MCF 10A (cell line): ENCODE measurements at regions not wholly inside any gene's neighbourhood (a gene's known extent, or its start where the extent isn't known, plus 50 kb on each side); places are given as distances from the start of the nearest gene placed in this dataset.

Source experiments
- BruUV-seq: library from RNA; stranded (reverse); fragments of 400-500 nt; replicated peaks from 2 replicates; lab custom pipeline; 2021; lab: Mats Ljungman, UMichigan
- CTCF ChIA-PET: fragments of 300-600 bp; sonication (Branson Sonifier 250); formaldehyde crosslinking; extraction: SDS; loops from one replicate; lab custom pipeline; 2021; ENCODE audit warnings: antibody characterized with exemption, inconsistent platforms; lab: Yijun Ruan, JAX
- POLR2A ChIA-PET: fragments of 300-600, 350-650 bp; sonication (Branson Sonifier 250); formaldehyde crosslinking; extraction: SDS; loops from one replicate; lab custom pipeline; 2020; ENCODE audit warnings: antibody characterized with exemption, inconsistent platforms; lab: Yijun Ruan, JAX
- DNase-seq: peaks from one replicate; pipeline ENCODE4 v3.0.0-alpha.2; 2018; ENCODE audit not compliant: unreplicated experiment
- H3K27ac Mint-ChIP-seq: one replicate; pipeline ENCODE4 v1.8.0; 2022; ENCODE audit warnings: mild to moderate bottlenecking, low read depth, mixed read lengths; ENCODE audit not compliant: unreplicated experiment
- H3K27me3 Mint-ChIP-seq: one replicate; pipeline ENCODE4 v1.8.0; 2022; ENCODE audit warnings: mixed read lengths; ENCODE audit not compliant: insufficient read depth, unreplicated experiment
- H3K36me3 Mint-ChIP-seq: one replicate; pipeline ENCODE4 v1.8.0; 2022; ENCODE audit warnings: mild to moderate bottlenecking, moderate library complexity, mixed read lengths; ENCODE audit not compliant: insufficient read depth, unreplicated experiment
- H3K4me1 Mint-ChIP-seq: one replicate; pipeline ENCODE4 v1.8.0; 2022; ENCODE audit warnings: mixed read lengths; ENCODE audit not compliant: insufficient read depth, unreplicated experiment
- H3K4me3 Mint-ChIP-seq: one replicate; pipeline ENCODE4 v1.8.0; 2022; ENCODE audit warnings: mild to moderate bottlenecking, moderate library complexity, mixed read lengths; ENCODE audit not compliant: unreplicated experiment
- H3K9me3 Mint-ChIP-seq: one replicate; pipeline ENCODE4 v1.8.0; 2022; ENCODE audit warnings: mixed read lengths; ENCODE audit not compliant: unreplicated experiment
- CTCF ChIP-seq: fragments of 200-600 bp; IDR thresholded peaks from one replicate; pipeline ENCODE4 v1.8.0; 2022; ENCODE audit warnings: antibody characterized with exemption, mild to moderate bottlenecking; ENCODE audit not compliant: unreplicated experiment
- intact Hi-C: fragments of 100-400 bp; cut with micrococcal nuclease; formaldehyde crosslinking; loops from 2 replicates; pipeline ENCODE4 v1.14.1; 2022

GRCh38 chr4:140271553-140271952, 101.9 kb upstream of the SCOC start:
- POLR2A ChIA-PET, result no interaction called here
- intact Hi-C loops, result no loop called here
- H3K36me3 Mint-ChIP-seq, result no peaks in the 10 kb centered on the region
- peaks cover 5% of the 10 kb centered on the region for H3K4me1 Mint-ChIP-seq
- CTCF ChIA-PET, result interaction anchor here (0.6 to 1.0 kb wide), 5 partner anchors 11 to 543 kb away, joined by 3 to 4 read pairs (median 3); no protein-coding TSS in a partner anchor
- BruUV-seq, result no TSS peak
- no peak for DNase-seq
- H3K27ac Mint-ChIP-seq, result no peak overlapping the region
- H3K27me3 Mint-ChIP-seq, result no peaks in the 10 kb centered on the region
- no peak overlapping the region for H3K4me3 Mint-ChIP-seq
- H3K9me3 Mint-ChIP-seq, result no peaks in the 10 kb centered on the region
- no peak for TF ChIP-seq CTCF

- Mint-ChIP-seq H3K4me1 (peaks cover 6% of the 10 kb centered on the region), H3K27ac (no peak overlapping the region), H3K27me3 (no peaks in the 10 kb centered on the region), H3K4me3 (no peak overlapping the region), H3K9me3 (no peaks in the 10 kb centered on the region), H3K36me3 (no peaks in the 10 kb centered on the region)
- no peak for DNase-seq
- intact Hi-C loops, result no loop called here
- POLR2A ChIA-PET, result no interaction called here
- CTCF ChIA-PET, result interaction anchor here (0.7 kb wide), 1 partner anchor 614 kb away, joined by 3 read pairs; no protein-coding TSS in a partner anchor
- BruUV-seq, result no TSS peak
- TF ChIP-seq CTCF, result no peak
These were observed 104.1 kb upstream of the SCOC start for GRCh38 chr4:140269369-140269768.

- POLR2A ChIA-PET, result no interaction called here
- no TSS peak for BruUV-seq
These were observed 105.1 kb upstream of the SCOC start for GRCh38 chr4:140268186-140268841.

GRCh38 chr4:140267576-140267975, 105.9 kb upstream of the SCOC start:
- peaks cover 6% of the 10 kb centered on the region for H3K4me1 Mint-ChIP-seq
- BruUV-seq, result no TSS peak
- no peak for DNase-seq
- no peaks in the 10 kb centered on the region for H3K9me3 Mint-ChIP-seq
- TF ChIP-seq CTCF, result no peak
- no peak overlapping the region for H3K27ac Mint-ChIP-seq
- ChIA-PET CTCF (no interaction called here), POLR2A (no interaction called here)
- no peak overlapping the region for H3K4me3 Mint-ChIP-seq
- H3K36me3 Mint-ChIP-seq, result no peaks in the 10 kb centered on the region
- no peaks in the 10 kb centered on the region for H3K27me3 Mint-ChIP-seq
- intact Hi-C loops, result no loop called here

More at GRCh38 chr4:140268186-140268841, 105.1 kb upstream of the SCOC start:
- TF ChIP-seq CTCF, result no peak
- H3K4me1 Mint-ChIP-seq, result peaks cover 6% of the 10 kb centered on the region
- intact Hi-C loops, result no loop called here
- DNase-seq, result no peak
- no peaks in the 10 kb centered on the region for H3K36me3 Mint-ChIP-seq
- CTCF ChIA-PET, result interaction anchor here (0.6 to 0.8 kb wide), 3 partner anchors 24 to 613 kb away, joined by 3 to 4 read pairs (median 3); no protein-coding TSS in a partner anchor
- no peaks in the 10 kb centered on the region for H3K27me3 Mint-ChIP-seq
- no peak overlapping the region for H3K4me3 Mint-ChIP-seq
- H3K27ac Mint-ChIP-seq, result no peak overlapping the region
- H3K9me3 Mint-ChIP-seq, result no peaks in the 10 kb centered on the region
